HG03354 (cell line): ENCODE measurements at regions not wholly inside any gene's neighbourhood (a gene's known extent, or its start where the extent isn't known, plus 50 kb on each side); places are given as distances from the start of the nearest gene placed in this dataset.
"Not testable (repeated sequence)": the region's sequence is repeated elsewhere in the genome, so short reads cannot be mapped to it uniquely, and the experiment has no call there.

Experiments
- ATAC-seq: cut with Tn5 transposase; IDR thresholded peaks from one replicate; pipeline ENCODE4 v1.9.1; 2021; ENCODE audit warnings: mild to moderate bottlenecking; ENCODE audit not compliant: unreplicated experiment, poor library complexity, severe bottlenecking

GRCh38 chr3:161879470-161879869, 382.9 kb downstream of the OTOL1 start:
- ATAC-seq = peak; percentile 53

- ATAC-seq = no peak
These were observed 388.2 kb downstream of the OTOL1 start for GRCh38 chr3:161884830-161885229.

GRCh38 chr3:161890147-161890625, 393.6 kb downstream of the OTOL1 start:
- ATAC-seq = no peak

- no peak for ATAC-seq
These were observed 397.4 kb downstream of the OTOL1 start for GRCh38 chr3:161893972-161894371.

GRCh38 chr3:161894657-161895056, 398.0 kb downstream of the OTOL1 start:
- no peak for ATAC-seq

- no peak for ATAC-seq
These were observed 409.0 kb downstream of the OTOL1 start for GRCh38 chr3:161905520-161906132.

- no peak for ATAC-seq
These were observed 417.3 kb downstream of the OTOL1 start for GRCh38 chr3:161913786-161914389.

- ATAC-seq = no peak
These were observed 418.3 kb downstream of the OTOL1 start for GRCh38 chr3:161914703-161915417.

- ATAC-seq = no peak
These were observed 418.8 kb downstream of the OTOL1 start for GRCh38 chr3:161915418-161915750.

GRCh38 chr3:161920196-161920595, 423.6 kb downstream of the OTOL1 start:
- ATAC-seq = no peak

- no peak for ATAC-seq
These were observed 429.2 kb downstream of the OTOL1 start for GRCh38 chr3:161925749-161926360.

- ATAC-seq = no peak
These were observed 430.5 kb downstream of the OTOL1 start for GRCh38 chr3:161927131-161927530.

- ATAC-seq = no peak
These were observed 443.5 kb downstream of the OTOL1 start for GRCh38 chr3:161939918-161940620.

- ATAC-seq = no peak
These were observed 444.0 kb downstream of the OTOL1 start for GRCh38 chr3:161940621-161940965.

- no peak for ATAC-seq
These were observed 445.3 kb downstream of the OTOL1 start for GRCh38 chr3:161941891-161942290.

- not testable (repeated sequence) for ATAC-seq
These were observed 447.3 kb downstream of the OTOL1 start for GRCh38 chr3:161943801-161944345.

- ATAC-seq = no peak
These were observed 449.9 kb downstream of the OTOL1 start for GRCh38 chr3:161946443-161946960.

GRCh38 chr3:161950318-161950868, 453.8 kb downstream of the OTOL1 start:
- no peak for ATAC-seq

- no peak for ATAC-seq
These were observed 460.9 kb downstream of the OTOL1 start for GRCh38 chr3:161957467-161957866.
